Activated naive CD4-positive, alpha-beta T cell treated with anti-CD3 and anti-CD28 coated beads for 36 hours (primary cell): ENCODE measurements at regions not wholly inside any gene's neighbourhood (a gene's known extent, or its start where the extent isn't known, plus 50 kb on each side); places are given as distances from the start of the nearest gene placed in this dataset.

ENCODE experiments used
- CTCF ChIA-PET: fragments of 350-600 bp; sonication (Branson Sonifier 250); formaldehyde crosslinking; loops from one replicate; lab custom pipeline; 2021; ENCODE audit warnings: antibody characterized with exemption; lab: Charles Lee
- DNase-seq: peaks from one replicate; pipeline ENCODE4 v3.0.0-alpha.2; 2020
- H3K27ac Mint-ChIP-seq: one replicate; pipeline ENCODE4 v1.8.0; 2021; ENCODE audit warnings: mild to moderate bottlenecking, mixed read lengths
- H3K27me3 Mint-ChIP-seq: one replicate; pipeline ENCODE4 v1.8.0; 2021; ENCODE audit warnings: low read depth, mixed read lengths
- H3K36me3 Mint-ChIP-seq: one replicate; pipeline ENCODE4 v1.8.0; 2021; ENCODE audit warnings: low read depth, mixed read lengths
- H3K4me1 Mint-ChIP-seq: one replicate; pipeline ENCODE4 v1.8.0; 2021; ENCODE audit warnings: low read depth, mixed read lengths
- H3K4me3 Mint-ChIP-seq: one replicate; pipeline ENCODE4 v1.8.0; 2021; ENCODE audit warnings: mild to moderate bottlenecking, moderate library complexity, mixed read lengths
- H3K9me3 Mint-ChIP-seq: one replicate; pipeline ENCODE4 v1.8.0; 2021; ENCODE audit warnings: mixed read lengths
- intact Hi-C: fragments of 100-400 bp; cut with micrococcal nuclease; formaldehyde crosslinking; loops from one replicate; pipeline ENCODE4 v1.15.1; 2023

- Mint-ChIP-seq H3K27me3 (no peaks in the 10 kb centered on the region), H3K4me1 (peaks cover 7% of the 10 kb centered on the region), H3K36me3 (no peaks in the 10 kb centered on the region), H3K27ac (no peak overlapping the region), H3K9me3 (no peaks in the 10 kb centered on the region), H3K4me3 (no peak overlapping the region)
- CTCF ChIA-PET = no interaction called here
- intact Hi-C loops = no loop called here
- DNase-seq = no peak
Measured at GRCh38 chrX:51437521-51437920, 58.9 kb downstream of the NUDT11 start.

- H3K9me3 Mint-ChIP-seq = no peaks in the 10 kb centered on the region
- H3K36me3 Mint-ChIP-seq = no peaks in the 10 kb centered on the region
- no peak overlapping the region for H3K4me3 Mint-ChIP-seq
- peaks cover 7% of the 10 kb centered on the region for H3K4me1 Mint-ChIP-seq
- H3K27me3 Mint-ChIP-seq = no peaks in the 10 kb centered on the region
- CTCF ChIA-PET = interaction anchor here (0.5 kb wide), 2 partner anchors 122 to 130 kb away, joined by 3 to 6 read pairs; no protein-coding TSS in a partner anchor
- intact Hi-C loops = no loop called here
- no peak for DNase-seq
- no peak overlapping the region for H3K27ac Mint-ChIP-seq
Measured at GRCh38 chrX:51435101-51435500, 61.3 kb downstream of the NUDT11 start.

- CTCF ChIA-PET = interaction anchor here (1.4 to 4.6 kb wide), 4 partner anchors 23 to 273 kb away, joined by 3 to 70 read pairs (median 4); no protein-coding TSS in a partner anchor
- DNase-seq = no peak
- Mint-ChIP-seq H3K4me3 (no peak overlapping the region), H3K27ac (no peak overlapping the region), H3K9me3 (no peaks in the 10 kb centered on the region), H3K4me1 (peaks cover 6% of the 10 kb centered on the region), H3K36me3 (no peaks in the 10 kb centered on the region), H3K27me3 (no peaks in the 10 kb centered on the region)
- intact Hi-C loops = loop anchor here (10.0 kb wide), 1 partner anchor 277 kb away; no protein-coding TSS in a partner anchor
Measured at GRCh38 chrX:51421972-51422597, 74.3 kb downstream of the NUDT11 start.

DNA sequence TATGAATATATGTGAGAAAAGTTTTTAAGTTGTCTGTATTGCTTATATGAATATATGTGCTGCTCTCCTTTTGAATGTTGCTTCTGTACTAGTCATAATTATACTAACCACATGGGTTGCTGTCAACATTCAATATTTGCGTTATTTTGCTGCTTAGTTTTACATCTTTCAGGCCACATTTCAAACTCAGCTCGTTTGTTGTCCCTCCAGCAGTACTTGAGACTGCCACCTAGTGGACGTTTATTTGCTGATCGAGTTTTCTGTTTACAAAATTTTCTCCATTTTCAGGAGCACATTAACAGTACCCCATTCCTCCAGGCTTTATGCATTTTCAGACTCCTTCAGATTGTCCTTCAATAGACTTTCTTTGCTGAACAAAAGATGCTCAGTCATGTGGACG is 75.8 kb downstream of the NUDT11 start:
- intact Hi-C loops = loop anchor here (1.0 to 10.0 kb wide), 2 partner anchors 84 to 276 kb away; no protein-coding TSS in a partner anchor
- Mint-ChIP-seq H3K27ac (no peak overlapping the region), H3K4me1 (peaks cover 6% of the 10 kb centered on the region), H3K27me3 (no peaks in the 10 kb centered on the region), H3K4me3 (no peak overlapping the region), H3K36me3 (no peaks in the 10 kb centered on the region), H3K9me3 (no peaks in the 10 kb centered on the region)
- DNase-seq = peak; percentile 37
- CTCF ChIA-PET = interaction anchor here (0.6 to 4.6 kb wide), 7 partner anchors 21 to 272 kb away, joined by 3 to 70 read pairs (median 5); no protein-coding TSS in a partner anchor

DNA sequence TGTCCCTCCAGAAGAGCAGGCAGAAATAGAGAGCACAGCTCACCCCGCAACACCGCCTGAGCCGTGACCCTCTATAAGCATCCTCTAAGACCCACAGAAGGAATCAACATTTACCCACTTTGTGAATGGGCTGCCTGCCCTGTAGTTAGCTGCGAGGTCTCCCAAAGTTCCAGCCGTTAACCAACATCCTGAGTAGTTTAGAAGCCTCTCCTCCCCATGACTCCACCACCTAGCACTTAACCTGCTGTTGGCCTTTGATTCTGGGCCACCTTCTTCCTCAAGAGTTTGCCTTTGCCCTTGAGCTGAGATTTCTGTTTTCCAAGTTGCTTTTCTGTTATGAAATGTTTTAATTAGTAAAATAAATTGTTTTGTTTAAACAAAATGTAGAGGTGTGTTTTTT is 75.8 kb downstream of the NUDT10 start:
- no peaks in the 10 kb centered on the region for H3K9me3 Mint-ChIP-seq
- no peak overlapping the region for H3K27ac Mint-ChIP-seq
- intact Hi-C loops = no loop called here
- CTCF ChIA-PET = no interaction called here
- H3K36me3 Mint-ChIP-seq = peaks cover under 1% of the 10 kb centered on the region
- no peaks in the 10 kb centered on the region for H3K27me3 Mint-ChIP-seq
- H3K4me3 Mint-ChIP-seq = no peak overlapping the region
- no peak for DNase-seq
- no peaks in the 10 kb centered on the region for H3K4me1 Mint-ChIP-seq

DNA sequence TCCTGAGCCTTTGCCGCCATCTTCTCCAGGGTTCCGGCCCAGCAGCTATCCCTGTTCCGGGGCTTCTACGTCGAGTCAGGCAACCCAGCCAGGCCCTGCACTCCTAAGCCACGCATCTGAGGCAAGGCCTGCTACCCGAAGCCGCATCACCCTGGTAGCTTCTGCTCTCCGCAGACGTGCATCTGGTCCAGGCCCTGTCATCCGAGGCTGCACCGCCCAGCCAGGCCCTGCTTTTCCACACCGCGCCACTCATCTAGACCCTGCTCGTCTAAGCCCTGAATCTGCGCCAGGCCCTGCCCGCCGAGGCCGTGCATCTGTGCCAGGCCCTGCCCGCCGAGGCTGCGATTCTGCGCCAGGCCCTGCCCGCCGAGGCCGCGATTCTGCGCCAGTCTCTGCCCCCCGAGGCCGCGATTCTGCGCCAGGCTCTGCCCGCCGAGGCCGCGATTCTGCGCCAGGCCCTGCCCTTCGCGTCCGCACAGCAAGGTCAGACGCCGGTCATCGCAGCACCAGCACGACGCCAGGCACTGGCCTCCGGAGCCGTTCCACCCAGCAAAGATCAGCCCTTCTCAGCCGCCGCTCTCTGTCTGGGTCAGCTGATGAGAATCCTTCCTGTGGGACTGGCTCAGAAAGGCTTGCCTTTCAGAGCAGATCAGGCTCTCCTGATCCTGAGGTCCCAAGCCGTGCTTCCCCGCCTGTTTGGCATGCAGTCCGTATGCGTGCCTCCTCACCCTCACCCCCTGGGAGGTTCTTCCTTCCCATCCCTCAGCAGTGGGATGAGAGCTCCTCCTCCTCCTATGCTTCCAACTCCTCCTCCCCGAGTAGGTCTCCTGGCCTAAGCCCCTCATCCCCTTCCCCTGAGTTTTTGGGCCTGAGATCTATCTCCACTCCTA is 75.1 kb downstream of the NUDT10 start:
- Mint-ChIP-seq H3K27me3 (no peaks in the 10 kb centered on the region), H3K27ac (no peak overlapping the region), H3K36me3 (no peaks in the 10 kb centered on the region), H3K4me3 (no peak overlapping the region), H3K4me1 (no peaks in the 10 kb centered on the region), H3K9me3 (no peaks in the 10 kb centered on the region)
- intact Hi-C loops = no loop called here
- CTCF ChIA-PET = no interaction called here
- DNase-seq = no peak

- CTCF ChIA-PET = no interaction called here
- H3K36me3 Mint-ChIP-seq = no peaks in the 10 kb centered on the region
- intact Hi-C loops = no loop called here
- no peaks in the 10 kb centered on the region for H3K4me1 Mint-ChIP-seq
- no peak overlapping the region for H3K27ac Mint-ChIP-seq
- H3K27me3 Mint-ChIP-seq = no peaks in the 10 kb centered on the region
- no peaks in the 10 kb centered on the region for H3K9me3 Mint-ChIP-seq
- no peak for DNase-seq
- H3K4me3 Mint-ChIP-seq = no peak overlapping the region
Measured at GRCh38 chrX:51406688-51407519, 74.3 kb downstream of the NUDT10 start.

- H3K9me3 Mint-ChIP-seq = no peaks in the 10 kb centered on the region
- H3K4me3 Mint-ChIP-seq = no peak overlapping the region
- intact Hi-C loops = loop anchor here (1.0 kb wide), 1 partner anchor 14 kb away; no protein-coding TSS in a partner anchor
- peaks cover 11% of the 10 kb centered on the region for H3K4me1 Mint-ChIP-seq
- CTCF ChIA-PET = no interaction called here
- H3K36me3 Mint-ChIP-seq = no peaks in the 10 kb centered on the region
- no peaks in the 10 kb centered on the region for H3K27me3 Mint-ChIP-seq
- no peak for DNase-seq
- no peak overlapping the region for H3K27ac Mint-ChIP-seq
Measured at GRCh38 chrX:51404445-51404844, 71.8 kb downstream of the NUDT10 start.

DNA sequence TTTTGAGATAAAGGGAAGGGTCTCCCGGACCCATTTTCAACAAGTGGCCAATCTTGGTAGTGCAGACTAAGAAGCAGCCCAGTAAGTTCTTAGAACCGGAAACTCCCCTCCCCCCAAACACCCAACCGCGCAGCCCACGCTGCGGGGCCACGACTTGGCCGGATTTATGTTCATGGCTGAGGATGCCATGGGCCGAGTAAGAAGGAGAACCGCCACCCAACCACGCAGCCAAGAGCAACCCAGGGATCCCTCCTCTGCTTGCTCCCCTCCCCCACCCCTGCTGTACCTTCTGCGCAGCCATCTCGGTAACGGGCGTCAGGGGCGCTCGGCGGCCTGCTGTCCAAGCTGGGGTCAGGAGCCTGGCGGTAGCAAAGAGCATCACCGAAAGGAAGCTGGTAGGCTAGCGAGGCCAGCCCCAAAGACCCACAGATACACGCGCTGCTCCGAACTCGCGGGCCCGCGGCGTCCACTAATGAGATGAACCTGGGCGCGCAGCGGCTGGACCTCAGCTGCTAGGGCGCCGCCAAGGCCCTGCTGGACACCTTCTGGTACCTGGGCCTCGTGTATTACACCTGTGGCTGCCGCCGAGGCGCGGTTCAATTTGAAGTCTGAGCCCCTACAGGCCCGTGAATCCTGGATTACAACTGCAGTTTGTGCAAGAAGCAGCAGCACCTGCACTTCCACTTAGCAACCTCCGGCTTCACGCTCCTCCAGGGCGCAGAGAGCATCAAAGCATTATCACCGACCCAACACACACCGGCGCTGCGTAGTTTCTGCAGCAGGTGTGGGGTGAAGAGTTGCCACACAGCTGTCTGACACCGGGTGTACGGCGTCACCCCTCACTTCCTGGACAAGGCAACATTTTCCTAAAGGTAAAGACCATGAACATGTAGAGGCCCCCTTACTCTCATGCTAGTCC is 63.4 kb downstream of the NUDT10 start:
- H3K27ac Mint-ChIP-seq = peak overlapping the region; percentile 86
- CTCF ChIA-PET = interaction anchor here (1.1 kb wide), 1 partner anchor 64 kb away, joined by 5 read pairs; no protein-coding TSS in a partner anchor

GRCh38 chrX:51395480-51395809 is 62.8 kb downstream of the NUDT10 start:
- no peaks in the 10 kb centered on the region for H3K27me3 Mint-ChIP-seq
- H3K36me3 Mint-ChIP-seq = peaks cover 3% of the 10 kb centered on the region
- H3K4me3 Mint-ChIP-seq = peak overlapping the region; percentile 86
- CTCF ChIA-PET = no interaction called here
- H3K9me3 Mint-ChIP-seq = no peaks in the 10 kb centered on the region
- peaks cover 49% of the 10 kb centered on the region for H3K4me1 Mint-ChIP-seq
- DNase-seq = no peak
- H3K27ac Mint-ChIP-seq = no peak overlapping the region
- intact Hi-C loops = no loop called here

More for the DNA sequence above, 63.4 kb downstream of the NUDT10 start:
- Mint-ChIP-seq H3K27me3 (no peaks in the 10 kb centered on the region), H3K4me3 (peak overlapping the region; percentile 86), H3K4me1 (peaks cover 49% of the 10 kb centered on the region), H3K9me3 (no peaks in the 10 kb centered on the region), H3K36me3 (peaks cover 3% of the 10 kb centered on the region)
- intact Hi-C loops = loop anchor here (2.0 kb wide), 1 partner anchor 59 kb away; no protein-coding TSS in a partner anchor
- peak; percentile 67 for DNase-seq
